M059J (cell line): ENCODE measurements at regions not wholly inside any gene's neighbourhood (a gene's known extent, or its start where the extent isn't known, plus 50 kb on each side); places are given as distances from the start of the nearest gene placed in this dataset.
"Not testable (repeated sequence)": the region's sequence is repeated elsewhere in the genome, so short reads cannot be mapped to it uniquely, and the experiment has no call there.

Source experiments
- DNase-seq: peaks from one replicate; pipeline ENCODE4 v3.0.0-alpha.2; 2012; ENCODE audit warnings: low read depth

GRCh38 chr14:71327691-71328090, 420.4 kb downstream of the PCNX1 start:
- DNase-seq, result no peak

- DNase-seq, result peak; percentile 5
These were observed 420.9 kb downstream of the PCNX1 start for GRCh38 chr14:71328183-71328582.

- no peak for DNase-seq
These were observed 421.7 kb downstream of the PCNX1 start for GRCh38 chr14:71328954-71329353.

GRCh38 chr14:71331403-71331802, 424.1 kb downstream of the PCNX1 start:
- no peak for DNase-seq

GRCh38 chr14:71332476-71332875, 425.2 kb downstream of the PCNX1 start:
- DNase-seq, result no peak

- no peak for DNase-seq
These were observed 426.4 kb downstream of the PCNX1 start for GRCh38 chr14:71333705-71334104.

- no peak for DNase-seq
These were observed 429.4 kb downstream of the PCNX1 start for GRCh38 chr14:71336489-71337192.

- no peak for DNase-seq
These were observed 430.9 kb downstream of the PCNX1 start for GRCh38 chr14:71338153-71338552.

GRCh38 chr14:71339650-71340415, 432.6 kb downstream of the PCNX1 start:
- no peak for DNase-seq

GRCh38 chr14:71341156-71341555, 433.9 kb downstream of the PCNX1 start:
- no peak for DNase-seq

- no peak for DNase-seq
These were observed 436.5 kb downstream of the PCNX1 start for GRCh38 chr14:71343724-71344123.

- DNase-seq, result no peak
These were observed 437.2 kb downstream of the PCNX1 start for GRCh38 chr14:71344506-71344905.

GRCh38 chr14:71346685-71347084, 439.4 kb downstream of the PCNX1 start:
- DNase-seq, result no peak

GRCh38 chr14:71348394-71348793, 441.1 kb downstream of the PCNX1 start:
- DNase-seq, result no peak

- DNase-seq, result no peak
These were observed 441.6 kb downstream of the PCNX1 start for GRCh38 chr14:71348817-71349216.

- no peak for DNase-seq
These were observed 446.9 kb downstream of the PCNX1 start for GRCh38 chr14:71354142-71354541.

- DNase-seq, result peak; percentile 67
These were observed 447.5 kb downstream of the PCNX1 start for GRCh38 chr14:71354801-71355200.

- DNase-seq, result peak; percentile 59
These were observed 448.3 kb downstream of the PCNX1 start for GRCh38 chr14:71355324-71356201.

GRCh38 chr14:71358209-71358931, 451.1 kb downstream of the PCNX1 start:
- no peak for DNase-seq

GRCh38 chr14:71358932-71359421, 451.7 kb downstream of the PCNX1 start:
- not testable (repeated sequence) for DNase-seq

GRCh38 chr14:71359823-71360222, 452.6 kb downstream of the PCNX1 start:
- DNase-seq, result no peak
